ENCODE measurements at regions not wholly inside any gene's neighbourhood (a gene's known extent, or its start where the extent isn't known, plus 50 kb on each side); places are given as distances from the start of the nearest gene placed in this dataset.

- Histone ChIP-seq H3K4me3 (ENCODE audit: low read depth in 1 of 2, low read length in 2 of 2) (no peak overlapping the region), H3K9ac (ENCODE audit: low read length) (no peak overlapping the region), H3K4me1 (ENCODE audit: insufficient read depth, low read length) (no peaks in the 10 kb centered on the region), H3K27ac (ENCODE audit: low read depth, low read length) (no peak overlapping the region), H3K27me3 (ENCODE audit: control insufficient read depth in 1 of 2, insufficient read depth in 2 of 2, low read length in 2 of 2) (no peaks in the 10 kb centered on the region), H3K9me3 (ENCODE audit: low read length) (no peaks in the 10 kb centered on the region), H3K36me3 (ENCODE audit: insufficient read depth, low read length) (no peaks in the 10 kb centered on the region)
Measured at GRCh38 chr2:156897548-156897947, 360.0 kb upstream of the GALNT5 start.

- no peaks in the 10 kb centered on the region for H3K9me3 ChIP-seq (ENCODE audit: low read length)
Measured at GRCh38 chr2:156901373-156902031, 356.0 kb upstream of the GALNT5 start.

GRCh38 chr2:156903335-156903734 is 354.2 kb upstream of the GALNT5 start:
- Histone ChIP-seq H3K36me3 (ENCODE audit: insufficient read depth, low read length) (no peaks in the 10 kb centered on the region), H3K9ac (ENCODE audit: low read length) (no peak overlapping the region), H3K4me1 (ENCODE audit: insufficient read depth, low read length) (no peaks in the 10 kb centered on the region), H3K27ac (ENCODE audit: low read depth, low read length) (no peak overlapping the region), H3K27me3 (ENCODE audit: control insufficient read depth in 1 of 2, insufficient read depth in 2 of 2, low read length in 2 of 2) (no peaks in the 10 kb centered on the region), H3K9me3 (ENCODE audit: low read length) (no peaks in the 10 kb centered on the region), H3K4me3 (ENCODE audit: low read depth in 1 of 2, low read length in 2 of 2) (no peak overlapping the region)

More at GRCh38 chr2:156901373-156902031, 356.0 kb upstream of the GALNT5 start:
- Histone ChIP-seq H3K4me3 (ENCODE audit: low read depth in 1 of 2, low read length in 2 of 2) (no peak overlapping the region), H3K27ac (ENCODE audit: low read depth, low read length) (no peak overlapping the region), H3K36me3 (ENCODE audit: insufficient read depth, low read length) (no peaks in the 10 kb centered on the region), H3K9ac (ENCODE audit: low read length) (no peak overlapping the region), H3K4me1 (ENCODE audit: insufficient read depth, low read length) (no peaks in the 10 kb centered on the region), H3K27me3 (ENCODE audit: control insufficient read depth in 1 of 2, insufficient read depth in 2 of 2, low read length in 2 of 2) (no peaks in the 10 kb centered on the region)

- Histone ChIP-seq H3K27me3 (ENCODE audit: control insufficient read depth in 1 of 2, insufficient read depth in 2 of 2, low read length in 2 of 2) (no peaks in the 10 kb centered on the region), H3K27ac (ENCODE audit: low read depth, low read length) (no peak overlapping the region), H3K9me3 (ENCODE audit: low read length) (no peaks in the 10 kb centered on the region), H3K4me1 (ENCODE audit: insufficient read depth, low read length) (no peaks in the 10 kb centered on the region), H3K9ac (ENCODE audit: low read length) (no peak overlapping the region), H3K4me3 (ENCODE audit: low read depth in 1 of 2, low read length in 2 of 2) (no peak overlapping the region), H3K36me3 (ENCODE audit: insufficient read depth, low read length) (no peaks in the 10 kb centered on the region)
Measured at GRCh38 chr2:156907806-156908205, 349.7 kb upstream of the GALNT5 start.

- H3K4me1 ChIP-seq (ENCODE audit: insufficient read depth, low read length) = no peaks in the 10 kb centered on the region
- no peak overlapping the region for H3K9ac ChIP-seq (ENCODE audit: low read length)
- H3K27ac ChIP-seq (ENCODE audit: low read depth, low read length) = no peak overlapping the region
- no peaks in the 10 kb centered on the region for H3K9me3 ChIP-seq (ENCODE audit: low read length)
- H3K4me3 ChIP-seq (ENCODE audit: low read depth in 1 of 2, low read length in 2 of 2) = no peak overlapping the region
- no peaks in the 10 kb centered on the region for H3K27me3 ChIP-seq (ENCODE audit: control insufficient read depth in 1 of 2, insufficient read depth in 2 of 2, low read length in 2 of 2)
- H3K36me3 ChIP-seq (ENCODE audit: insufficient read depth, low read length) = no peaks in the 10 kb centered on the region
Measured at GRCh38 chr2:156908825-156909224, 348.7 kb upstream of the GALNT5 start.

GRCh38 chr2:156909983-156910382 is 347.5 kb upstream of the GALNT5 start:
- Histone ChIP-seq H3K4me1 (ENCODE audit: insufficient read depth, low read length) (no peaks in the 10 kb centered on the region), H3K4me3 (ENCODE audit: low read depth in 1 of 2, low read length in 2 of 2) (no peak overlapping the region), H3K9ac (ENCODE audit: low read length) (no peak overlapping the region), H3K27ac (ENCODE audit: low read depth, low read length) (no peak overlapping the region), H3K27me3 (ENCODE audit: control insufficient read depth in 1 of 2, insufficient read depth in 2 of 2, low read length in 2 of 2) (no peaks in the 10 kb centered on the region), H3K36me3 (ENCODE audit: insufficient read depth, low read length) (no peaks in the 10 kb centered on the region), H3K9me3 (ENCODE audit: low read length) (no peaks in the 10 kb centered on the region)

- no peaks in the 10 kb centered on the region for H3K4me1 ChIP-seq (ENCODE audit: insufficient read depth, low read length)
- no peaks in the 10 kb centered on the region for H3K9me3 ChIP-seq (ENCODE audit: low read length)
- no peak overlapping the region for H3K9ac ChIP-seq (ENCODE audit: low read length)
- no peak overlapping the region for H3K27ac ChIP-seq (ENCODE audit: low read depth, low read length)
- H3K4me3 ChIP-seq (ENCODE audit: low read depth in 1 of 2, low read length in 2 of 2) = no peak overlapping the region
- H3K27me3 ChIP-seq (ENCODE audit: control insufficient read depth in 1 of 2, insufficient read depth in 2 of 2, low read length in 2 of 2) = no peaks in the 10 kb centered on the region
- H3K36me3 ChIP-seq (ENCODE audit: insufficient read depth, low read length) = no peaks in the 10 kb centered on the region
Measured at GRCh38 chr2:156915332-156915731, 342.2 kb upstream of the GALNT5 start.

GRCh38 chr2:156918410-156918809 is 339.1 kb upstream of the GALNT5 start:
- no peaks in the 10 kb centered on the region for H3K27me3 ChIP-seq (ENCODE audit: control insufficient read depth in 1 of 2, insufficient read depth in 2 of 2, low read length in 2 of 2)
- no peak overlapping the region for H3K4me3 ChIP-seq (ENCODE audit: low read depth in 1 of 2, low read length in 2 of 2)
- H3K9ac ChIP-seq (ENCODE audit: low read length) = no peak overlapping the region
- no peak overlapping the region for H3K27ac ChIP-seq (ENCODE audit: low read depth, low read length)
- no peaks in the 10 kb centered on the region for H3K36me3 ChIP-seq (ENCODE audit: insufficient read depth, low read length)
- H3K9me3 ChIP-seq (ENCODE audit: low read length) = no peaks in the 10 kb centered on the region
- H3K4me1 ChIP-seq (ENCODE audit: insufficient read depth, low read length) = no peaks in the 10 kb centered on the region

GRCh38 chr2:156930423-156930822 is 327.1 kb upstream of the GALNT5 start:
- Histone ChIP-seq H3K27me3 (ENCODE audit: control insufficient read depth in 1 of 2, insufficient read depth in 2 of 2, low read length in 2 of 2) (no peaks in the 10 kb centered on the region), H3K27ac (ENCODE audit: low read depth, low read length) (no peak overlapping the region)

GRCh38 chr2:156933645-156934225 is 323.8 kb upstream of the GALNT5 start:
- no peak overlapping the region for H3K27ac ChIP-seq (ENCODE audit: low read depth, low read length)
- no peak overlapping the region for H3K9ac ChIP-seq (ENCODE audit: low read length)

More at GRCh38 chr2:156930423-156930822, 327.1 kb upstream of the GALNT5 start:
- no peaks in the 10 kb centered on the region for H3K36me3 ChIP-seq (ENCODE audit: insufficient read depth, low read length)
- H3K4me1 ChIP-seq (ENCODE audit: insufficient read depth, low read length) = no peaks in the 10 kb centered on the region
- no peak overlapping the region for H3K9ac ChIP-seq (ENCODE audit: low read length)
- H3K4me3 ChIP-seq (ENCODE audit: low read depth in 1 of 2, low read length in 2 of 2) = no peak overlapping the region
- no peaks in the 10 kb centered on the region for H3K9me3 ChIP-seq (ENCODE audit: low read length)

GRCh38 chr2:156935616-156936015 is 321.9 kb upstream of the GALNT5 start:
- Histone ChIP-seq H3K9ac (ENCODE audit: low read length) (no peak overlapping the region), H3K27me3 (ENCODE audit: control insufficient read depth in 1 of 2, insufficient read depth in 2 of 2, low read length in 2 of 2) (no peaks in the 10 kb centered on the region), H3K27ac (ENCODE audit: low read depth, low read length) (no peak overlapping the region), H3K9me3 (ENCODE audit: low read length) (no peaks in the 10 kb centered on the region), H3K36me3 (ENCODE audit: insufficient read depth, low read length) (no peaks in the 10 kb centered on the region), H3K4me3 (ENCODE audit: low read depth in 1 of 2, low read length in 2 of 2) (no peak overlapping the region), H3K4me1 (ENCODE audit: insufficient read depth, low read length) (no peaks in the 10 kb centered on the region)

More at GRCh38 chr2:156933645-156934225, 323.8 kb upstream of the GALNT5 start:
- Histone ChIP-seq H3K9me3 (ENCODE audit: low read length) (no peaks in the 10 kb centered on the region), H3K36me3 (ENCODE audit: insufficient read depth, low read length) (no peaks in the 10 kb centered on the region), H3K4me1 (ENCODE audit: insufficient read depth, low read length) (no peaks in the 10 kb centered on the region), H3K4me3 (ENCODE audit: low read depth in 1 of 2, low read length in 2 of 2) (no peak overlapping the region), H3K27me3 (ENCODE audit: control insufficient read depth in 1 of 2, insufficient read depth in 2 of 2, low read length in 2 of 2) (no peaks in the 10 kb centered on the region)

GRCh38 chr2:156937430-156937829 is 320.1 kb upstream of the GALNT5 start:
- Histone ChIP-seq H3K27me3 (ENCODE audit: control insufficient read depth in 1 of 2, insufficient read depth in 2 of 2, low read length in 2 of 2) (no peaks in the 10 kb centered on the region), H3K36me3 (ENCODE audit: insufficient read depth, low read length) (no peaks in the 10 kb centered on the region), H3K9me3 (ENCODE audit: low read length) (no peaks in the 10 kb centered on the region), H3K9ac (ENCODE audit: low read length) (no peak overlapping the region), H3K4me3 (ENCODE audit: low read depth in 1 of 2, low read length in 2 of 2) (no peak overlapping the region), H3K4me1 (ENCODE audit: insufficient read depth, low read length) (no peaks in the 10 kb centered on the region), H3K27ac (ENCODE audit: low read depth, low read length) (no peak overlapping the region)
